NB4 (cell line): ENCODE measurements at regions not wholly inside any gene's neighbourhood (a gene's known extent, or its start where the extent isn't known, plus 50 kb on each side); places are given as distances from the start of the nearest gene placed in this dataset.

Experiments used
- DNase-seq: peaks from one replicate; pipeline ENCODE4 v3.0.0; 2010; ENCODE audit warnings: low read depth
- H3K4me3 ChIP-seq: one replicate; pipeline ENCODE4 v1.5.1; 2011; ENCODE audit warnings: mild to moderate bottlenecking, low read depth, low read length, moderate library complexity
- CTCF ChIP-seq: IDR thresholded peaks from one replicate; pipeline ENCODE4 v1.5.1; 2012; ENCODE audit warnings: low read depth, low read length
- MAX ChIP-seq: IDR thresholded peaks from 2 replicates; pipeline ENCODE4 v1.6.1; 2011; ENCODE audit warnings: low read depth, low read length
- MYC ChIP-seq: IDR thresholded peaks from 2 replicates; pipeline ENCODE4 v1.6.1; 2011; ENCODE audit warnings: low read depth, low read length
- POLR2A ChIP-seq: IDR thresholded peaks from 2 replicates; pipeline ENCODE4 v1.6.1; 2011; ENCODE audit warnings: mild to moderate bottlenecking; ENCODE audit not compliant: insufficient read length; ENCODE audit errors: extremely low read depth

- no peak for DNase-seq
- no peak for TF ChIP-seq MAX
- H3K4me3 ChIP-seq = no peak overlapping the region
These were observed 61.5 kb upstream of the CRBN start for GRCh38 chr3:3240986-3241385.

- no peak for TF ChIP-seq CTCF
- no peak for TF ChIP-seq POLR2A
- no peak for TF ChIP-seq MAX
- DNase-seq = no peak
- H3K4me3 ChIP-seq = no peak overlapping the region
These were observed 58.5 kb upstream of the CRBN start for GRCh38 chr3:3237979-3238378.

- DNase-seq = no peak
- no peak for TF ChIP-seq CTCF
- no peak for TF ChIP-seq MAX
- TF ChIP-seq POLR2A = no peak
- TF ChIP-seq MYC = no peak
- H3K4me3 ChIP-seq = no peak overlapping the region
These were observed 52.8 kb upstream of the CRBN start for GRCh38 chr3:3232251-3232650.
